GM20000 (cell line): ENCODE measurements at regions not wholly inside any gene's neighbourhood (a gene's known extent, or its start where the extent isn't known, plus 50 kb on each side); places are given as distances from the start of the nearest gene placed in this dataset.

Source experiments
- DNase-seq: peaks from one replicate; pipeline ENCODE4 v3.0.0; 2012; ENCODE audit warnings: low spot score
- CTCF ChIP-seq: IDR thresholded peaks from 2 replicates; pipeline ENCODE4 v1.5.1; 2012; ENCODE audit warnings: mild to moderate bottlenecking, control low read depth; ENCODE audit errors: extremely low read depth, missing control alignments

DNA sequence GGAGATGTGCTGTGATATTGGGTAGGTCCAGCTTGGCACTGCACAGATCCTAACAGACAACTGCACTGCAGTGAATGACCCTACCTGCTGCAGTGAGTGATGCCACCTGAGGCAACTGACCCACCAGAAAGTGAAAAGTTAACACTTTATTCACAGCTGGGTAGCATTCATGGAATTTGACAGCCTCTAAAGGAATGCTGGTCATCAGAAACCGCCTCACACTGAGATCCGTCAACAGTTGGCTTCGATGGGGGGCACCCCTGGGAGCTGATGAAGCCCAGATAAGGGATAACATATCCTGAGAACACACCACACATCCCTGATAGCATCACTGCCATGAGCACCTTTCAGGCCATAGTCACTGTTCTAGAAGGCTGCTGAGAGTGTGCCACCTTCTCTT lies 272.4 kb upstream of the CRY1 start:
- TF ChIP-seq CTCF = no peak

GRCh38 chr12:107366322-107366721 lies 273.0 kb upstream of the CRY1 start:
- no peak for DNase-seq

More for the DNA sequence above, 272.4 kb upstream of the CRY1 start:
- DNase-seq = no peak

GRCh38 chr12:107368586-107368985 lies 275.2 kb upstream of the CRY1 start:
- TF ChIP-seq CTCF = no peak

More at GRCh38 chr12:107366322-107366721, 273.0 kb upstream of the CRY1 start:
- no peak for TF ChIP-seq CTCF

GRCh38 chr12:107369006-107369405 lies 275.7 kb upstream of the CRY1 start:
- TF ChIP-seq CTCF = no peak
- DNase-seq = no peak

More at GRCh38 chr12:107368586-107368985, 275.2 kb upstream of the CRY1 start:
- no peak for DNase-seq

DNA sequence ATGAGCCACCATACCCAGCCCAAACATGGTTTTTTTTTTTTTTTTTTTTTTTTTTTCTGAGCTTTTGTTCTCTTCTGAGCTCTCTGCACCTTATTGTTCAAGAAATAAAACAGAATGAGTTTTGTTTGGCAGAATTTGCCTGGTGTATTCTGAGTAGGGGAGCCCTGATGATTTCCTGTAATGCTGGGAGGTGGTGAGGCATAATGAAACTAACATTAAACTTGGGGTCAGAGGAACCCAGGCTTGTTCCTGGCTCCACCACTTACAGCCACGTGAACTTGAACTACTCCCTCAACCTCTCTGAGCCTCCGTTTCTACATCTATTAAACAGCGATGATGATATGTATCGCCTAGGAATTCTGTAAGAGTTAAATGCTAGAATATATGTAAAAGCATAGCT lies 276.3 kb upstream of the CRY1 start:
- TF ChIP-seq CTCF = no peak

DNA sequence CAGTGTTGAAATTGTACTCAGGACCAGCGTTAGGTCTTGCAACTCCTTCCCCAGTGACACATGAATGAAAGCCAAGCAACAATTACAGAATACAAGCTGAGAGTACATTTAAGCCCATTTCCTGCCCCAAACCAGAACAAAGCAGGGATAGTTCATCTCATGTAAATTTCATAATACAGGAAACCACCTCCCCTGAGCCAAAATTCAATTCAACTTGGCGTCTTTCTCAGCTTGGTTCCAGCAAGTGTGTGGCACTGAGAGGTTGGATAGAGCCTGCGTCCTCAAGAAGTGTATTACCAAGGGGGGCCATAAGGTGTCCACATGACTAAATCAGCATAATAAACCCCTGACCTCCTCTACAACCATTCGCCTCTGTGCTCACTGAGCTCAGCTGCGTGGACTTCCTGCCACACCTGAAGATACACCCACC lies 278.9 kb upstream of the CRY1 start:
- no peak for DNase-seq
- no peak for TF ChIP-seq CTCF

More for the DNA sequence above, 276.3 kb upstream of the CRY1 start:
- DNase-seq = no peak

DNA sequence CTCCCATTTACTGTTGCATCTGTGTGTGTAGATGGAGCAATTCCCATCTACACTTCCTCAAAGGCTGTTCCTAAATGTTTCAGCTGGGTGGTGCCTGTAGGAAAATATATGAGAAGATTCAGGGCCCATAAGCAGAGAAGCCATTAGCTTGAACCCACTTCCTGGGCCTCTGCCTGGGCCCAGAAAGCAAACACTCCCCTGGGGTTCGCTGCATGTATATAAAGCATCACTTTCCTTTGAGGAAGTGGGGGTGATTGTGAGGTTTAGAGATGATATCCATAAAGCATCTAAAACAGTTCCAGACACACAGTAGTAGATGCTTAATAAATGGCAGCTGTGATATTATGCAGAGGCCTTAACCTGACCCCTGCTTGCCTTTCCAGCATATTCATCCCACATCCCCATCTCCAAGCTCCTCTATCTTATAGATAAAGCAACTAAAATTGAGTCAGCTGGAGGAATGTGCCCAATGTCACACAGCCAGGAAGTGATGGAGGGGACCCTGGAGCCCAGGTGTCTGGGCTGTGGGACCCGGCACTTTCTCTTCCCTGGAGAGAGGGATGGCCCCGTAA lies 280.0 kb upstream of the CRY1 start:
- TF ChIP-seq CTCF = no peak
- DNase-seq = no peak
